Neural crest cell (in vitro differentiated cells): ENCODE measurements at regions not wholly inside any gene's neighbourhood (a gene's known extent, or its start where the extent isn't known, plus 50 kb on each side); places are given as distances from the start of the nearest gene placed in this dataset.
"Not testable (repeated sequence)": the region's sequence is repeated elsewhere in the genome, so short reads cannot be mapped to it uniquely, and the experiment has no call there.

Experiments
- DNase-seq: peaks from one replicate; pipeline ENCODE4 v3.0.0; 2021; ENCODE audit warnings: low read depth, mixed read lengths, low spot score
- H3K27ac Mint-ChIP-seq: one replicate; pipeline ENCODE4 v1.8.0; 2021; ENCODE audit warnings: mild to moderate bottlenecking, mixed read lengths; ENCODE audit not compliant: unreplicated experiment
- H3K27me3 Mint-ChIP-seq: 2 replicates; pipeline ENCODE4 v1.8.0; 2021; ENCODE audit warnings: low read depth, mild to moderate bottlenecking, mixed read lengths
- H3K36me3 Mint-ChIP-seq: 2 replicates; pipeline ENCODE4 v1.8.0; 2021; ENCODE audit warnings: low read depth, mild to moderate bottlenecking, mixed read lengths
- H3K4me1 Mint-ChIP-seq: 2 replicates; pipeline ENCODE4 v1.8.0; 2021; ENCODE audit warnings: mixed read lengths
- H3K4me3 Mint-ChIP-seq: one replicate; pipeline ENCODE4 v1.8.0; 2021; ENCODE audit warnings: mild to moderate bottlenecking, mixed read lengths
- H3K9me3 Mint-ChIP-seq: 2 replicates; pipeline ENCODE4 v1.8.0; 2021; ENCODE audit warnings: mixed read lengths
- CTCF ChIP-seq: fragments of 200-600 bp; sonication (generic); conservative IDR thresholded peaks from 2 replicates; pipeline ENCODE4 v1.5.0; 2021; ENCODE audit warnings: antibody characterized with exemption, mild to moderate bottlenecking

GRCh38 chr4:75422998-75423397 lies 91.2 kb downstream of the RCHY1 start:
- Mint-ChIP-seq H3K4me1 (no peaks in the 10 kb centered on the region), H3K27ac (no peak overlapping the region), H3K9me3 (peaks cover 4% of the 10 kb centered on the region), H3K27me3 (no peaks in the 10 kb centered on the region), H3K4me3 (no peak overlapping the region), H3K36me3 (no peaks in the 10 kb centered on the region)
- no peak for TF ChIP-seq CTCF
- no peak for DNase-seq

- DNase-seq: no peak
- no peak for TF ChIP-seq CTCF
- Mint-ChIP-seq H3K4me1 (no peaks in the 10 kb centered on the region), H3K27ac (no peak overlapping the region), H3K4me3 (no peak overlapping the region), H3K36me3 (no peaks in the 10 kb centered on the region), H3K27me3 (peaks cover 5% of the 10 kb centered on the region), H3K9me3 (peaks cover 7% of the 10 kb centered on the region)
These were observed 101.5 kb downstream of the RCHY1 start for GRCh38 chr4:75412746-75413145.

- Mint-ChIP-seq H3K27ac (no peak overlapping the region), H3K36me3 (no peaks in the 10 kb centered on the region), H3K27me3 (no peaks in the 10 kb centered on the region), H3K4me3 (no peak overlapping the region), H3K9me3 (peaks cover 3% of the 10 kb centered on the region), H3K4me1 (peaks cover 4% of the 10 kb centered on the region)
- DNase-seq: no peak
- no peak for TF ChIP-seq CTCF
These were observed 115.7 kb downstream of the RCHY1 start for GRCh38 chr4:75398501-75398900.

- Mint-ChIP-seq H3K36me3 (no peaks in the 10 kb centered on the region), H3K4me3 (no peak overlapping the region), H3K9me3 (no peaks in the 10 kb centered on the region), H3K4me1 (peaks cover 12% of the 10 kb centered on the region), H3K27ac (no peak overlapping the region), H3K27me3 (no peaks in the 10 kb centered on the region)
- DNase-seq: no peak
- TF ChIP-seq CTCF: no peak
These were observed 122.6 kb downstream of the RCHY1 start for GRCh38 chr4:75391489-75392166.

- not testable (repeated sequence) for H3K27me3 Mint-ChIP-seq, H3K27ac Mint-ChIP-seq, H3K4me3 Mint-ChIP-seq
These were observed 127.8 kb downstream of the RCHY1 start for GRCh38 chr4:75386426-75386825.

GRCh38 chr4:75385106-75385505 lies 129.1 kb downstream of the RCHY1 start:
- H3K9me3 Mint-ChIP-seq: peaks cover 8% of the 10 kb centered on the region
- no peak for TF ChIP-seq CTCF
- H3K27me3 Mint-ChIP-seq: peaks cover 7% of the 10 kb centered on the region
- no peaks in the 10 kb centered on the region for H3K4me1 Mint-ChIP-seq
- no peak overlapping the region for H3K27ac Mint-ChIP-seq
- H3K36me3 Mint-ChIP-seq: peaks cover 9% of the 10 kb centered on the region
- no peak overlapping the region for H3K4me3 Mint-ChIP-seq
- DNase-seq: no peak

More at GRCh38 chr4:75386426-75386825, 127.8 kb downstream of the RCHY1 start:
- not testable (repeated sequence) for DNase-seq, H3K9me3 Mint-ChIP-seq, H3K36me3 Mint-ChIP-seq, H3K4me1 Mint-ChIP-seq
